GM19025 (cell line): ENCODE measurements at regions not wholly inside any gene's neighbourhood (a gene's known extent, or its start where the extent isn't known, plus 50 kb on each side); places are given as distances from the start of the nearest gene placed in this dataset.
"Not testable (repeated sequence)": the region's sequence is repeated elsewhere in the genome, so short reads cannot be mapped to it uniquely, and the experiment has no call there.

Experiments
- ATAC-seq: cut with Tn5 transposase; IDR thresholded peaks from one replicate; pipeline ENCODE4 v1.9.1; 2021; ENCODE audit warnings: mild to moderate bottlenecking, low read depth, moderate library complexity; ENCODE audit not compliant: unreplicated experiment

GRCh38 chr2:53167227-53167626, 600.4 kb upstream of the CHAC2 start:
- no peak for ATAC-seq

- ATAC-seq: no peak
Measured at GRCh38 chr2:53150146-53150545, 617.5 kb upstream of the CHAC2 start.

DNA sequence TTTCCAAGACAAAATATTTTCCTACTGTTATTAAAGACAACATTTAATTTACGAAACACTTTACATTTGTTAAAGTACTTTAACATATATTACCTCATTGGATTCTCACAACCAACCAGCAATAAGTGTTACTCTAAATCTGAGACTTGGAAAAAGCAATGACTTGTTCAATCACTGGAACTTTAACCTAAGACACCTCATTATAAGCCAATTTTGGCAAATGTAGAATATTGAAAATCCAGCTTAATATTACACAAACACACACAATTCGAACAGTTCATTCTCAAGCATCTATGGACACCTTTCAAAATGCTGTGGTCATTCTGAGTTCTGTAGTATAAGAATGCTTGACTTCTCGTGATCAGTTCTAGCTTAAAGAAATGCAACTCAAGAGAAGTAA, 619.4 kb upstream of the CHAC2 start:
- no peak for ATAC-seq

- ATAC-seq: no peak
Measured at GRCh38 chr2:53131416-53131815, 636.2 kb upstream of the CHAC2 start.

GRCh38 chr2:53130441-53130943, 637.1 kb upstream of the CHAC2 start:
- no peak for ATAC-seq

GRCh38 chr2:53129851-53130250, 637.8 kb upstream of the CHAC2 start:
- ATAC-seq: no peak

DNA sequence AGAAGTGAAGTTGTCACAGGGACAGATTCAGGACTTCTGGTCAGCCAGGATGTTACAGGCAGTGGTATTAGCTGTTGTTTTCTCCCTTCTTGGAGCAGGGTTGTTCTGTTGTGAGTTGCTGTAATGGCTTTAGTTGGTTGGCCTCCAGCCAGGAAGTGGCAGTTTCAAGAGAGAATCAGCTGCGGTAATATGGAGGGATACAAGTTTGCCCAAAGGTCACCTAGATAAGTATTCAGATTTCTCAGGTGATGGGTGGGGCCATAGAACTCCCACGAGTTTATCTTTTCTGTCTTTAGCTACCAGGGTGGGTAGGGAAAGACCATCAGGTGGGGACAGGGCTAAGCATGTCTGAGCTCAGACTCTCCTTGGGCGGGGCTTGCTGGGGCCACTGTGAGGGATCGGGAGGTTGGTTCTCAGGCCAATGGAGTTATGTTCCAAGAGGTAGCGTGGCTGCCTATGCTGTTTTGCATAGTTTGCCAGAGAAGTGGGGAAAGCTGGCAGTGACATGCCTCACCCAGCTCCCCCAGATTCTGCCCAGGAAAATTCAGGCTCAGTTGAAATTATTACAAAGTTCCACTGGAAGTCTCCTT, 640.4 kb upstream of the CHAC2 start:
- no peak for ATAC-seq

DNA sequence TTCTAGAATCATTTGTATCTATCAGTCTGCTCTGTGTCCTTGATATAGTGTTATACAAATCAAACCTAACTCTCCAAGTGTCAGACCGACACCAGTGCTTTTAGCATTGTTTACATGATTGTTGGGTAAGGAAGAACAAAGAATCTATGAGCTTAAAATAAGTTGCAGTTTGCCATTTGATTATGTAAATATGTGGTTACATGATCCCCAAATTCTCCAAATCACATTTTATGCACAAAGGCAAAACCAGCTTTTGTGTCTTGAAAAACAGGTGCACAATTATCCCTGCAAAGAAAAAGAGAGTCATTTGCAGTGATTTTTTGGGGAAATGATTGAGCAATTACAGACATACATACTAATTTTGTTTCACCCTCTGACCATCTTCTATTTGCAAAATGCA, 652.6 kb upstream of the CHAC2 start:
- ATAC-seq: no peak

- ATAC-seq: no peak
Measured at GRCh38 chr2:53114582-53114981, 653.0 kb upstream of the CHAC2 start.

DNA sequence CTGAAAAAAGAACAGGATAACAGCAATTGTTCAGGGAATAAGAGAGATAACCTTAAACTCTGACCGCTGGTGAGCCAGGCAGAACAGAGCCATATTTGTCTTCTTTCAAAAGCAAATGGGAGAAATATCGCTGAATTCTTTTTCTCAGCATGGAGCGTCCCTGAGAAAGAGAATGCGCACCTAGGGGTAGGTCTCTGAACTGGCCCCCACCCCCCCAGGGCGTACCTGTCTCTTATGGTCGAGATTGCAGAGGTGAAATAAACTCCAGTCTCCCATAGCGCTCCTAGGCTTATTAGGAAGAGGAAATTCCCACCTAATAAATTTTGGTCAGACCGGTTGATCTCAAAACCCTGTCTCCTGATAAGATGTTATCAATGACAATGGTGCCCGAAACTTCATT, 655.2 kb upstream of the CHAC2 start:
- ATAC-seq: not testable (repeated sequence)

DNA sequence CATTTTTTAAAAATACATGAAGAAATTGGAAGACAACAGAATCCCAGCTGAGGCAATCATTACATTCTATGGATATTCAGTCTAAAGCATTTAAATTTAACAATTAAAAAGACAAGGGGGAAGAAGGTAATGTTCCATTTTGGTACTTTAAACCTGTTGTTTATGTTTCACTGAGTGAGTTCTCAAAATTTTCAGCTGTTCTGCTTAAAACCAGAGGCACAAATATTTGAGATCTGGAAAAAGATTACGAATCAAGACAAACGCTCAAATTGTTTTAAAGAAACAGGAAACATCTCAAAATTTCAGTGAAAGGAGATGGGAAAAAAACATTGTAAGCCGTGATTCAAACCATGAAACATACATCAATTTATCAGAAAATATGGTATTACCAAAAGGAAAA, 656.2 kb upstream of the CHAC2 start:
- ATAC-seq: no peak

GRCh38 chr2:53111004-53111403, 656.6 kb upstream of the CHAC2 start:
- ATAC-seq: no peak

- no peak for ATAC-seq
Measured at GRCh38 chr2:53108246-53108645, 659.4 kb upstream of the CHAC2 start.

- ATAC-seq: no peak
Measured at GRCh38 chr2:53104263-53104662, 663.3 kb upstream of the CHAC2 start.

DNA sequence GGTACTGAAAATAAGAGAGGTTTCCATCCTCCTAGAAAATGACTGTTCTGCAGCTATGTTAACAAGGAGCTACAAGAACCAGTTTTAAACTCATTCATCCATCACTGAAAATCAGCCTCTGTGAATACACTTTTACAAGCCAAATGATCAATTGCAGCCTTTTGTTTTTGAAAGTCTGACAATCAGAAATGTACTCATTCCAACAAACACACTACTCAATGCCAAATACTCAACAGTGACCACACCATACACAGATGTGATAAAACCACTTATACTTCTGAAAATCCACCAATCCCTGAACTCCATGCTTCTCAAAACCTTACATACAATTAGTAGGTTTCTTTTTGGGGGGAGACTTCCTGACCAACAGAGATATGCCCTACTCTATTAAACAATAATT, 663.9 kb upstream of the CHAC2 start:
- ATAC-seq: no peak

DNA sequence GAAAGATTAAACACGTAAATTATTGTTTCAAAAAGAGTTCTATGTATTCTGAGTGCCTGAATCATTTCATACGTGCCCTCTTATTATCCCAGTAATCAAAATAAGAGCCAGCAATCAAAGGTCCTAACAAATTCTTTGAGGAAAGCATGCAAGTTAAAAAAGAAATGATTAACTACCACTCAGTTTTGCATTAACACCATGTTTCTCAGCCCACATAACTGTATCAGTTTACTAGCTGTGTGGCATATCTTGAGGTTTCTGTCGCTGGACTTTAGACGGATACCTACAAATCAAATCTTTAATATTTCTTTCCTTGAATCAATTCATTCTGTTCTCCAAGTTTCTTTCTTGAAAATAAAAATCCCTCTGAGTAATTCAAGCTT, 668.9 kb upstream of the CHAC2 start:
- ATAC-seq: no peak

DNA sequence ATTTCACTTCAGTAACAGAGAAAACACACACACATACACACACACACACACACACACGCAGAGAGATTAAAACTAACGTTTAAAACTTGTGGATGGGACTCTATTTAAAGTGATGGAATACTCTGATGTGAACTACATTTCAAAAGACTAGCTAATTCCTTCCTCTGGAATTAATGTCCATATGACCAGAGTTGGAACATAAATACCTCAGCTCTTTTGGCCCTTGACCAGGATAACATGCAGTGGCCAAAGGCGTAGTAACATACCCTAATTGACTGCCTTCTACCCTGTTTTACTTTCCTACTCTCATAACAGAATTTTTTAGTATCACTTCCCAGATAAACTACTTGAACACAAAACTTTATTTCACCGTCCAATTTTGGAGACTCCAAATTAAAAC, 671.3 kb upstream of the CHAC2 start:
- ATAC-seq: no peak

GRCh38 chr2:53095664-53096063, 671.9 kb upstream of the CHAC2 start:
- ATAC-seq: no peak

GRCh38 chr2:53095227-53095626, 672.4 kb upstream of the CHAC2 start:
- no peak for ATAC-seq

DNA sequence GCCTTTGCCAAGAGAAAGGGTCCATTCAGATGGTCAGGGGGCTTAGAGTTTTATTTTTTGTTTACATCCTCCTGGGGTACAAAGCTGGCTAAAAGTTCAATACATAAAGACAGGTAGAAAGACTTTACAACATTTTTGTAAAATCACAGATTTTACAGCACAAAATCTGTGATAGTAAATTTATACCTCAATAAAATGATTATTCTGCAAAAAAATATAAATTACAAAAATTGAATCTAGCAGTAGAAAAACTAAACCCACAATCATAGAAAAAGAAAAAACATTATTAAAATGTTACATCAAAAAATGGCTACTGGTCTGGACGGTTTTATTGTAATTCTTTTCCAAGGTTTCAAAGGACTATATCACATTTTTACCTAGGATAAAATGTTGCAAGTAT, 674.2 kb upstream of the CHAC2 start:
- no peak for ATAC-seq

DNA sequence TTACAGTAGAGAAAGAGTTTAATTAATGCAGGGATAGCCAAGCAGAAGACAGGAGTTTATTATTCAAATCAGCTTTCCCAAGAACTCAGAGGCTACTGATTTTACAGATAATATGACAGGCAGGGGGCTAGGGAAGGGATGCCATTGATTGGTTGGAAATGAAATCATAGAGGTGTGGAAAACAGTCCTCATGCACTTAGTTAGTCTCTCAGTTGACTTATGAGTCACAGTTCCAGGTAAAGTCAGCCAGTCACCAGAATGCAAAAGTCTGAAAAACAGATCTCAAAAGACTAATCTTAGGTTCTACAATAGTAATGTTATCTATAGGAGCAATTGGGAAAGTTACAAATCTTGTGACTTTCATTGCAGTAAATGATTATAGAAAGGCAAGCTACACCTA, 676.4 kb upstream of the CHAC2 start:
- no peak for ATAC-seq

- no peak for ATAC-seq
Measured at GRCh38 chr2:53087874-53088461, 679.6 kb upstream of the CHAC2 start.
